NB4 (cell line): ENCODE measurements at regions not wholly inside any gene's neighbourhood (a gene's known extent, or its start where the extent isn't known, plus 50 kb on each side); places are given as distances from the start of the nearest gene placed in this dataset.

ENCODE experiments used
- DNase-seq: peaks from one replicate; pipeline ENCODE4 v3.0.0; 2010; ENCODE audit warnings: low read depth
- H3K4me3 ChIP-seq: one replicate; pipeline ENCODE4 v1.5.1; 2011; ENCODE audit warnings: mild to moderate bottlenecking, low read depth, low read length, moderate library complexity
- MYC ChIP-seq: IDR thresholded peaks from 2 replicates; pipeline ENCODE4 v1.6.1; 2011; ENCODE audit warnings: low read depth, low read length
- POLR2A ChIP-seq: IDR thresholded peaks from 2 replicates; pipeline ENCODE4 v1.6.1; 2011; ENCODE audit warnings: mild to moderate bottlenecking; ENCODE audit not compliant: insufficient read length; ENCODE audit errors: extremely low read depth
- TF ChIP-seq, protein P1 (sequence below): IDR thresholded peaks from 2 replicates; pipeline ENCODE4 v1.6.1; 2011; ENCODE audit warnings: low read depth, low read length
- TF ChIP-seq, protein P2 (sequence below): IDR thresholded peaks from one replicate; pipeline ENCODE4 v1.5.1; 2012; ENCODE audit warnings: low read depth, low read length

DNA sequence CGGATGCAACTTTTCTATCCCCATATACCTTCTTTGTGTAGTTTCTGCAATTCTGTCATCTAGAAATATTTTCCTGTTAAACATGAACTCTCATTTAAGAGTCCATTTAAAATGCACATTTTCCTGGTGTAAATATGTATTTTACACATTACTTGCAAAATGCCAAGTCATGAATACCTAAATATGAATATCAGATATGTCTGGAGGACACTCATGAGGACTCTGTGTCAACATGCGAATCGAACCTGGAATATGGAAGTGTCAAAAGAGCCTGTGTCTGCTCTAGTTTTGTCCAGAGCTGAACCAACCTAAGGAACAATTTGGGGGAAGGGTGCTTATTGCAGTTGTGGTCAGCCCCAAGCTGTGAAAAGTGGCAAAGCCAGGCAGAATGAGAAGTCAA, 163.7 kb upstream of the CELF2 start:
- TF ChIP-seq, protein P1, sequence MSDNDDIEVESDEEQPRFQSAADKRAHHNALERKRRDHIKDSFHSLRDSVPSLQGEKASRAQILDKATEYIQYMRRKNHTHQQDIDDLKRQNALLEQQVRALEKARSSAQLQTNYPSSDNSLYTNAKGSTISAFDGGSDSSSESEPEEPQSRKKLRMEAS = no peak
- TF ChIP-seq MYC (no peak), POLR2A (no peak)
- TF ChIP-seq, protein P2, sequence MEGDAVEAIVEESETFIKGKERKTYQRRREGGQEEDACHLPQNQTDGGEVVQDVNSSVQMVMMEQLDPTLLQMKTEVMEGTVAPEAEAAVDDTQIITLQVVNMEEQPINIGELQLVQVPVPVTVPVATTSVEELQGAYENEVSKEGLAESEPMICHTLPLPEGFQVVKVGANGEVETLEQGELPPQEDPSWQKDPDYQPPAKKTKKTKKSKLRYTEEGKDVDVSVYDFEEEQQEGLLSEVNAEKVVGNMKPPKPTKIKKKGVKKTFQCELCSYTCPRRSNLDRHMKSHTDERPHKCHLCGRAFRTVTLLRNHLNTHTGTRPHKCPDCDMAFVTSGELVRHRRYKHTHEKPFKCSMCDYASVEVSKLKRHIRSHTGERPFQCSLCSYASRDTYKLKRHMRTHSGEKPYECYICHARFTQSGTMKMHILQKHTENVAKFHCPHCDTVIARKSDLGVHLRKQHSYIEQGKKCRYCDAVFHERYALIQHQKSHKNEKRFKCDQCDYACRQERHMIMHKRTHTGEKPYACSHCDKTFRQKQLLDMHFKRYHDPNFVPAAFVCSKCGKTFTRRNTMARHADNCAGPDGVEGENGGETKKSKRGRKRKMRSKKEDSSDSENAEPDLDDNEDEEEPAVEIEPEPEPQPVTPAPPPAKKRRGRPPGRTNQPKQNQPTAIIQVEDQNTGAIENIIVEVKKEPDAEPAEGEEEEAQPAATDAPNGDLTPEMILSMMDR = no peak
- no peak overlapping the region for H3K4me3 ChIP-seq
- DNase-seq = no peak

DNA sequence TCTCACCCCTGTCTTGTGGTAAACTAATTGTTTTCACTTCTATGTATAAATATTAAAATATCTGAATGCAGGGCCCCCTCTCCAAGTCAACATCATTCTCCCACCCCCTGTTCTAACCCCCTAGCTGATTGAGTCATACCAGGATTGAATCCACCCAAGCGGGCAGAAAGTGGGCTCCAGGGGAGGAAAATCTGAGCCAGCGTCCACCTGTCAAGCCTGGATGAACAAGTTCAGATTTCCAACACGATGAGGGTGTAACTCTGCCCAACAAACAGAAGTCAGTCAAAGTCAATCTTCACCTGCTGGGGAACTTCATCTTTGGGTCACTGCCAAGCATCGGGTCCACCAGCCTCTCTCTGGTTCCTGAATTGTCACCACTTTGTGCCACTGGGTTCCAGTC, 162.9 kb upstream of the CELF2 start:
- no peak overlapping the region for H3K4me3 ChIP-seq
- TF ChIP-seq MYC (no peak), POLR2A (no peak)
- TF ChIP-seq, protein P2 = no peak
- TF ChIP-seq, protein P1 = no peak
- no peak for DNase-seq

DNA sequence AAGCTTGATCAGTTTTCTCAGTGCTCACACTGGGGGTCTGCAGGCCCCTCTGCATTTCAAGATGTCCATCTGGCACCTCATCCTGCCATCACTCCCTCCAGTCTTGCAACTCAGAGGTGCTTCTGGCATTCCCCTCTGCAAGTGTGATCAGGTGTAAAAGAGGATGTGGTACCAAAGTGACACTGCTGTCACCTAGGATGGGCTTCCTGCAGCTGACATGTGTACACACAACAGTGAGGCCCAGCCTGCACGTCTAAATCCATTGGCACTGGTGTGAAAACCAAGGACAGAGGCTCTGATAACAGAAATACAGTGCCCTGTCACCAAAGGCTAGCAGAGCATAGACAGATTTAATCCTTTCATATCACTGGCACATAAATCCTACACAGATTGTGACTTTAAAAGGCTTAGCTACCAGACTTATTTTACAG, 162.5 kb upstream of the CELF2 start:
- TF ChIP-seq POLR2A = no peak
- TF ChIP-seq MYC = no peak
- TF ChIP-seq, protein P2 = no peak
- TF ChIP-seq, protein P1 = no peak
- no peak for DNase-seq
- H3K4me3 ChIP-seq = no peak overlapping the region

DNA sequence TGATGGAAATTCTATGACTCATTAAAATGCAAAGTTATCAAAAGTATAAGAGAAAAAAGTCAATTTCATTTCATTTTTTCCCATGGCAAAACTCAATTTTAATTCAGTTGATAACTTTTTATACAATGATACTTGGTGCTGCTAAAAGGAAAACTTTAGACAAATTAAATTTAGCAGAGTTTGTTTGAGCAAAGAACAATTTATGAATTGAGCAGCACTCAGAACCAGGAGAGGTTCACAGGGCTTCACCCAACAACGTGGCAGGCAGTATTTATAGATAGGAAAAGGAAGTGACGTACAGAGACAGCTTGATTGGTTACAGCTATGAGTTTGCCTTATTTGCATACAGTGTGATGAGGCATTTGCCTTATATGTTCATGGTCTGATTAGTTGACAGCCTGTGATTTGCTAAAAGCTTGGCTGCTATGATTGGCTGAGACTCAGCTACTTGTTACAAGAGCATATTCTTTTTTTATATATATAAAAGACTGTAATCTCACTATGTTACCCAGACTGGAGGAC, 157.2 kb upstream of the CELF2 start:
- no peak overlapping the region for H3K4me3 ChIP-seq
- no peak for DNase-seq
- TF ChIP-seq, protein P2 = no peak
- TF ChIP-seq POLR2A = no peak
- TF ChIP-seq, protein P1 = no peak
- no peak for TF ChIP-seq MYC

DNA sequence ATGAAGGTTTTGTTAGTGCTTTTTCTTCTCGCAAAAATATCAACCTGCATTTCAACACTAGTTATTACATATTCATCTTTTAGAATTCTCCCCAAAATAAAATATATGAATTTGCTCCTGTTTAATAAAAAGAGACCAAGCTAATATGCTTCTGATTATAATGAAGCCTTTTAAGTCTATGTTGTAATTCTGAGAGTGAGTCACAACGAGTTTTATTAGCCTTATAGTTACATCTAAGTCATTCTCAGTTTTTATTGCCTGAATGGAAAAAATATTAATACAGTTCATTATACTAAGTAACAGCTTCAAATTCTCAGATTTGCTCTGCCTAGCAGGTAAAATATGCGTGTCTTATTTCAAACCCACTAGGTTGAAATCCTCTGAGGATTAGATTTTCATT, 152.4 kb upstream of the CELF2 start:
- no peak for DNase-seq
- H3K4me3 ChIP-seq = no peak overlapping the region
- TF ChIP-seq, protein P2 = no peak
- no peak for TF ChIP-seq POLR2A
- TF ChIP-seq, protein P1 = no peak
- TF ChIP-seq MYC = no peak

DNA sequence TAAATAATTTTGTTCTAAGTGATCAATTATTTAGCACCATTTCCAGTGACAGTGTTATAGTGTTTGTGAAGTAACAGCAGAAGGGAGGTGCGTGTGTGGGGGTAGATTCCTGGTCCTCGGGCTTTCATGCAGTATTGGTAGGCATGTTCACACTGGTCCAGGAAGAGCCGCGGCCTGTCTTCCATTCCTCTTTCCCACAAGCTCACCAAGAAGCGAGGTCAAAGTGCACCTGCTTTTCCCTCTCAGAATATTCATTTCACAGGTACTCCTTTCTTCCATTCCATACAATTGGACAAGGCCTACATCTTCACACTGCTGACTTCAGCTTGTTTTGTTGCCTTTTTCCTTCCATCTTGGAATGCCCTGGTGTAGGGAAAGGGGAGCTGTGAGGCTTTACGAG, 151.8 kb upstream of the CELF2 start:
- TF ChIP-seq, protein P2 = no peak
- TF ChIP-seq, protein P1 = no peak
- TF ChIP-seq MYC (no peak), POLR2A (no peak)
- H3K4me3 ChIP-seq = no peak overlapping the region
- no peak for DNase-seq
